ENCODE measurements at regions not wholly inside any gene's neighbourhood (a gene's known extent, or its start where the extent isn't known, plus 50 kb on each side); places are given as distances from the start of the nearest gene placed in this dataset.
A peak's percentile ranks its signal among the peaks of the same experiment; 100 is the strongest.
"Not testable (repeated sequence)": the region's sequence is repeated elsewhere in the genome, so short reads cannot be mapped to it uniquely, and the experiment has no call there.

- DNase-seq: no peak
These were observed 467.2 kb downstream of the MED13L start for GRCh38 chr12:115810122-115810901.

- no peak for DNase-seq
These were observed 471.5 kb downstream of the MED13L start for GRCh38 chr12:115806000-115806399.

- no peak for DNase-seq
These were observed 474.7 kb downstream of the MED13L start for GRCh38 chr12:115802767-115803166.

- DNase-seq: no peak
These were observed 475.6 kb downstream of the MED13L start for GRCh38 chr12:115801871-115802270.

- no peak for DNase-seq
These were observed 477.9 kb downstream of the MED13L start for GRCh38 chr12:115799610-115800009.

DNA sequence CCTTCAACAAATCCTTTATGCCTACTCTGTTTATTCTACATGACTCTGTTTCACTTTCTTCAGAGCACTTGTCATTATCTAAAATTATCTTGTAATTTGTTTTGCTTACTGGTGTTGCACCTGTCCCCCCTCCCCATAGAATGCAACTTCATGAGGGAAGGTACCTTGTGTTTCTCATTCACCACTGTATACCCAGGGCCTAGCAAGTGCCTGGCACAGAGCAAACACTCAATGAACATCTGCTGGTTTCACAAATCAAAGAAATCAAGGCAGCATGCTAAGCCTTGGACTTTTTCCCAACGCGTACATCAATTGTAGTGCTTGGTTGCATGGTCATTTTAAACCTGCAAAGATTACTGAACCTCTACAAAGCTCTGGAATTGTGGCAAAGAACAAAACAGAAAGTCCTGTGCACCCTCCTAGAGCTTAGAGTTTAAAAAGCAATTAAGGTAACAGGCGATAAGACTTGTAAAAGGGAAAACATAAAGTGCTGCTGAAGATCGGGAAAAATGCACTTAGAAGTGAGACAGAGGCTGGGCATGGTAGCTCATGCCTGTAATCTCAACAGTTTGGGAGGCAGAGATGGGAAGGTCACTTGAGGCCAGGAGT, 479.1 kb downstream of the MED13L start:
- no peak for DNase-seq

GRCh38 chr12:115794659-115795081, 482.8 kb downstream of the MED13L start:
- DNase-seq: peak; percentile 2

GRCh38 chr12:115791331-115791730, 486.2 kb downstream of the MED13L start:
- no peak for DNase-seq

DNA sequence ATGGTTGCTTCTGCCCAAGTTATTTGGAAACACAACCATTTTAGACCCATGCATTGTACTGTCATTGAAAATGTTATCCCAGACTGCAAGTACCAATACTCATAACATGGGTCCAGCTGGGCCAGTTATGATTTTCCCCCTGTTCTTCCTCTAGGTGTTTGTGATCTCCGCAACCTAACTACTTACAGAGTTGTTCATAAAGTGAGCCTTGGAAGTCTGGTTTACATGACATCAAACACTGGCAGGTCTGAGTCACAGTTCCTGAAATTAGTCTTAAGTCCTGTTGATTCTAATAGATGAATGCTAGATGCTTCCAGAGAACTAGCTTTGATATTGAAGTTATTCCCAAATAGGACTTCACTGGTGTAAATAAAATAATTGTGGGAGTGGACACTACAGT, 487.0 kb downstream of the MED13L start:
- DNase-seq: no peak

DNA sequence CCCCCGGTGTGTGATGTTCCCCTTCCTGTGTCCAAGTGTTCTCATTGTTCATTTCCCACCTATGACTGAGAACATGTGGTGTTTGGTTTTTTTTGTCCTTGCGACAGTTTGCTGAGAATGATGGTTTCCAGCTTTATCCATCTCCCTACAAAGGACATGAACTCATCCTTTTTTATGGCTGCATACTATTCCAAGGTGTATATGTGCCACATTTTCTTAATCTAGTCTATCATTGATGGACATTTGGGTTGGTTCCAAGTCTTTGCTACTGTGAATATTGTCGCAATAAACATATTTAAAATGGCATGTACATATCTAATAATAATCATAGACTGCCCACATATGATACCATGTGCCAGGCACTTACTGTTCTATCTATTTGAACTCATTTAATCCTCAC, 491.0 kb downstream of the MED13L start:
- DNase-seq: not testable (repeated sequence)

- DNase-seq: no peak
These were observed 491.9 kb downstream of the MED13L start for GRCh38 chr12:115785548-115785947.

GRCh38 chr12:115776399-115776798, 501.1 kb downstream of the MED13L start:
- DNase-seq: no peak

DNA sequence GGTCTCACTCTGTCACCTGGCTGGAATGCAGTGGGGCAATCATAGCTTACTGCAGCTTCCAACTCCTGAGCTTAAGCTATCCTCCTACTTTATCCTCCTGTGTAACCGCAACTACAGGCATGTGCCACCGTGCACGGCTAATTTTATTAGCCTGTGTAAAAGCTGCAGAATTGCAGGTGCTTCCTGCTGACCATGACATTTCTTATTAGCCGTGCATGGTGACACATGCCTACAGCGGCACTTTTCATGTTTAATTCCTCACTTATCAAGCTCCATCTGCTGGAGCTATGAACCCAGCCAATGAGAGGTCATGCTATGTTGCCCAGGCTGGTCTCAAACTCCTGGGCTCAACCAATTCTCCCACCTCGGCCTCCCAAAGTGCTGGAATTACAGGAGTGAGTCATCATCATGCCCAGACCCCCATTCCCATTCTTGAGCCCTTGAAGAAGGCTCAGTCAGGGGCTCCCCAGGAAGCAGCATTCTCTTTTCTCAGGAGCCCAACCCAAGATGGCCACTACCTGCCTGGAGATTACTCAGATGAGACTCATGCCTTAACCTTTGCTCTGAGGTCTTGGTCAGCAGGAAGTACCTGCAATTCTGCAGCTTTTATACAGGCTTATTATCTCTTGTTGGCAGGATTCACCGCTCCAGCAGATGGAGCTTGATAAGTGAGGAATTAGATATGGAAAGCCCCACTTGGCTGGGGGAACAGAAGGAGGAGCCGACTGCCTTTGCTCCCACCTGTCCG, 503.2 kb downstream of the MED13L start:
- DNase-seq: no peak

- DNase-seq: no peak
These were observed 505.9 kb downstream of the MED13L start for GRCh38 chr12:115771601-115772000.

DNA sequence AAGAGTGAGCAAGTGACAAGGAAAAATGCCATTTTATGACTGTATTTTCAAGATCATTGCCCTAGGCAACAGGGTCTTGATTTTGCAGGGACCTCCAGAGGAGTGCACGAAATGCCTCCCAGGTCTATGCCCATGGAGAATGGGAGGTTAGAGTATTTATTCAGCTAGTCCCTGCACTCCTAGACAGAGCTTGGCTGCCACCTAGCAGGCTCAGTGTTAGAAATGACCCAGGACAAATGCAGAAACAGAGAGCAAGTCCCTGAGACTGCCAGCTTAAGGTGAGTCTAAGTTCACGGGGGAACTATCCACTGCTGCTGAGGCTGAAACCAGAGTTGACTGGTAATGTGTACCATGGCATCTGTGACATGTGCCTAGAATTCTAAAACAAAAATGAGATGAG, 506.4 kb downstream of the MED13L start:
- peak; percentile 3 for DNase-seq

GRCh38 chr12:115770643-115771042, 506.9 kb downstream of the MED13L start:
- DNase-seq: no peak

GRCh38 chr12:115767916-115768315, 509.6 kb downstream of the MED13L start:
- DNase-seq: no peak

GRCh38 chr12:115763982-115764621, 513.4 kb downstream of the MED13L start:
- peak; percentile 3 for DNase-seq

GRCh38 chr12:115763376-115763775, 514.1 kb downstream of the MED13L start:
- DNase-seq: no peak

GRCh38 chr12:115762936-115763335, 514.6 kb downstream of the MED13L start:
- no peak for DNase-seq

DNA sequence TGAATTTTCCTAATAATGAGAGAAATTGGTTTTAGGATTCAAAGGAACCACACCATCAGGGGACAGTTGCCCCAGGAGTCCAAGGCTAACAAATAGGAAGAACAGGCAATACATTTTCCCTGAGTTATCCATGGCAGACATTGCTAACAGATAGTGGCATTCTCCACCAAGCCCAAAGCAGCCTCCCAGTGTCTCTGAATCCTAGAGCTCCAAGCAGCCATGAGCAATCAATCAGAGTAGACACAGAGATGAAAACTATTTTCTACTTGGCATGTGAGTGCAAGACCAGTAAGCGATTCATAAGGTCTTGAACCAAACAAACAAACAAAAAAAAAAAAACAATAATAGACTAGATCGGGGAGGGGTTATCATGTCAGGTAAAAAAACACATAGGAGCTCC, 515.7 kb downstream of the MED13L start:
- no peak for DNase-seq

DNA sequence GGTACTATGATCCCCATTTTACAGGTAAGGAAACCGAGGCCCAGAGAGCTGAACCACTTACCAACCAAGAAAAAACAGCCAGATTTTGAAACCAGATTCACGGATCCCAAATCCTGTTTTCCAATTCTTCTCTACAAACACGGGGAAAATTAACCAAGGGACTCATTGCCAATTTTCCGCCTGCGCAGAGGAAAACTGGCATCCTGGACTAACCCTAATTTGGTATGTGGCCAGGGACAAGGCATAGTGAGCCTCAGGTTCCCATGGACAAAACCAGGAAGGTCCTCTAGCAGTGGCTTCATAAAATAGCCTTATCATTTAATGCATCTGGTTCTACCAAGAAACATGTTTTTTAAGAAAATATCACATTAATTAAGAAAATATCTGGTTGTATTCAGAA, 517.3 kb downstream of the MED13L start:
- DNase-seq: no peak

DNA sequence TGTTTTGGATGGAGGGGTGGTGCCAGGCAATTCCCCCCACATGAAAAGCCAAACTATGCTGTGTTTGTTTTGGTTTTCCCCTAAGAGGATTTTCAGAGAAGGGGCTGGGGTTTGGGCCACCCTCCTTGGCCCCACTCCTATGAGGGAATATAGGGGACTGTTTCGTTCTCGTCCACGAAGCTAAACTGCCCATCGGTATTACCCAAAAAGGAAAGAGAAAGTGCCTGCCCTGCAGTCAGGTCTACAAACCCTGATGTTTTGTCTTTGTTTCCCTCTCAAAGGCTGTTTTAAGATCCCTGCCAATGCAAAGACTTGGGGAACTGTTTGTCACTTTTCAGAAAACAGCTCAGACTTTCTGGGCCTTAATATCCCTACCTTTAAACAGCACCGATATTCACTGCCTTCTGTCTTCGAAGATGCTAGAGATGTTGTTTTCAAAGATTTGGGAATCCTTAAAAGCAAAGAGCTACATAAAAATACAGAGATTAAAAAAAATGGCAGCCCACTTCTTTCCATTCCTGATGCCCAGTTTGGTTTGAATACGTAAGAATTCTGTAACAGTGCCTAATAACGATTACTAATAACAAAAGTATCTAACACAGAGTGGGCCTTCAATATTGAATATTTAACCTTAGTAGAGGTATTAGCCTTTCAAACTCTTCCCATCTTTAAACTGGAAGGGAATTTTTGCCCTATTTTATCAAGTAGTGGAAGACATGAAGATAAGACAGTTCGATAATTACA, 518.4 kb downstream of the MED13L start:
- no peak for DNase-seq
